ENCODE measurements at regions not wholly inside any gene's neighbourhood (a gene's known extent, or its start where the extent isn't known, plus 50 kb on each side); places are given as distances from the start of the nearest gene placed in this dataset.
A peak's percentile ranks its signal among the peaks of the same experiment; 100 is the strongest.

GRCh38 chr22:26825960-26826935 lies 168.9 kb downstream of the MIAT start:
- TF ChIP-seq ZNF565 (CRISPR knock-in tag; conservative IDR thresholded peaks at IDR 0.05; ENCODE audit: low read depth), result no peak
- no peak for TF ChIP-seq ZFP30 (CRISPR knock-in tag; IDR thresholded peaks at IDR 0.05)
- no peak for TF ChIP-seq TCF4 (CRISPR knock-in tag; IDR thresholded peaks at IDR 0.05; ENCODE audit: borderline replicate concordance)
- no peak for TF ChIP-seq ESRRG (CRISPR knock-in tag; IDR thresholded peaks at IDR 0.05)
- no peak for TF ChIP-seq TSHZ2 (CRISPR knock-in tag; IDR thresholded peaks at IDR 0.05)
- no peak for TF ChIP-seq CSRNP3 (CRISPR knock-in tag; IDR thresholded peaks at IDR 0.05)
- TF ChIP-seq PATZ1 (CRISPR knock-in tag; IDR thresholded peaks at IDR 0.05; ENCODE audit: borderline replicate concordance), result no peak
- no peak for TF ChIP-seq RARB (CRISPR knock-in tag; IDR thresholded peaks at IDR 0.05)
- TF ChIP-seq ZC3H10 (CRISPR knock-in tag; IDR thresholded peaks at IDR 0.05), result no peak
- TF ChIP-seq PPARA (CRISPR knock-in tag; IDR thresholded peaks at IDR 0.05; ENCODE audit: borderline replicate concordance), result no peak
- TF ChIP-seq ZFP3 (CRISPR knock-in tag; IDR thresholded peaks at IDR 0.05), result peak; percentile 97
